Eye (tissue), 1 donor: ENCODE measurements at regions not wholly inside any gene's neighbourhood (a gene's known extent, or its start where the extent isn't known, plus 50 kb on each side); places are given as distances from the start of the nearest gene placed in this dataset.
"Not testable (repeated sequence)": the region's sequence is repeated elsewhere in the genome, so short reads cannot be mapped to it uniquely, and the experiment has no call there.

ENCODE experiments used
- DNase-seq: peaks from one replicate; pipeline ENCODE4 v3.0.0-alpha.2; 2015

DNA sequence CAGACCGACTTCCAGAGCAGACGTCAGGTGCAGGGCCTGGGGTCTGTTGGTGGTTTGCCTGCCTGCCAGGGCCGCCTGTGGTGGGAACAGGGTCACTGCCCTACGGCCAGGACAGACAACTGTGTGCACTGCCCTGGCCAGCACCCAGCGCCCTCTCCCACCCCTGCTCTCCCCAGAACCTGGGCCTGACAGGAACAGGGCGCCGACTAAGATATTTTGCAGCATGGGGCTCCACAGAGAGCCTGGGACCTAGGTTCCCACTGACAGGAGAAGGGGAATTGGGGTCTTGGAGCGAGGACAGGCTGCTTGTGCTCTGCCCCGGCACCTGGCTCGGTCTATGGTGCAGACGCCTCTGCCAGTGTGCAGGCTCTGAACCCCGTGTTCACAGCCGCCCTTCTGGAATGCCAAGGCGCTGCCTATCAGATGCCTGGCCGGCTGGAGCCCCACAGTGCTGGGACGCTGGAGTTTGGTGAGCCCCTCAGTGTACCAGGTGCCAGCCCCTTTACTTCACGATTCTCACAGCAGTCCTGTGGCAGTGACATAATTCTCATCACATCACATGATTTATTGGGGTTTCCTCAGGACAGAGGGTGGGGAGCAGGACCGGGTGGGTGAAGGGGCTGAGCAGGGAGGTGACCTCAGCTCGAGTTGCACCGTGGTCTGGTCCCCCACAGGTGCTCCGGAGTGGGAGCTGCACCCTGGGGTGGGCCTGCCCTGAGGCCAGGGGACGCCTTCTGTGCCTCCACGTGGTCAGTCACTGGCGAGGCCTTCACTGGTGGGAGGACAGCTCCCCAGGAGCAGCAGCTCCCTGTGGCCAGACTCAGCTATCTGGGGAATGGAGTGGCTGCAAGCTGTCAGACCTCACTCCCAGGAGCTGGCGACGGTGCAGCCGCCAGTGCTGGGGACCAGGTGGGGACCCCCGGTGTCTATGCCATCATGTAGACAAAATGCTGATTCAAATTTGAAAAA, 113.8 kb upstream of the LRPAP1 start:
- DNase-seq = no peak

DNA sequence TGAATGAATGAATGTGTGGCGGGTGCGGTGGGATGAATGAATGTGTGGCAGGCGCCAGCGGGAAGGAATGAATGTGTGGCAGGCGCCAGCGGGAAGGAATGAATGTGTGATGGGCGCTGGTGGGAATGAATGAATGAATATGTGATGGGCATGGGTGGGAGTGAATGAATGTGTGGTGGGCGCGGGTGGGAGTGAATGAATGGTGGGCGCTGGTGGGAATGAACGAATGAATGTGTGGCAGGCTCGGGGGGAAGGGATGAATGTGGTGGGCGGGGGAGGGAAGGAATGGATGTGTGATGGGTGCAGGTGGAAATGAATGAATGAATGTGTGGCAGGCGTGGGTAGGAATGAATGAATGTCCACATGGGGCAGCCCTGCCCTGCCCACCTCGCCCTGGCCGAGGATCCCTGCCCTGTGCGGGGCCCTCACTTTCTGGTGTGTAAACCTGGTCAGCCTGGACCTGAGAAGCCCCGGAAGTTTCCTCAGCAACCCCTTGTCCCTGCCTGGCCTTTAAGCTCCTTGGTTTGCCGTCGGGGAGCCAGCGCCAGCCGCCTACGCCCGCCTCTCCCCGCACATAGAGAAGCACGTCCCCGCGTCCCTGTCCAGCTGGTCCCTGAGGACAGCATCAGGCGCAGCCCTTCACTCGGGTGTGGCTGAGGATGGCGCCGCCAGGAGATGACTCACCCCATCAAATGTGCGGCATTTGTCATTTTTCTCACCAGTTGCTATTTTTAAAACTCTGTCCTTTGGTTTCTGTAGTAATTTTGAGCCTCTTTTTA, 112.8 kb upstream of the LRPAP1 start:
- no peak for DNase-seq

DNA sequence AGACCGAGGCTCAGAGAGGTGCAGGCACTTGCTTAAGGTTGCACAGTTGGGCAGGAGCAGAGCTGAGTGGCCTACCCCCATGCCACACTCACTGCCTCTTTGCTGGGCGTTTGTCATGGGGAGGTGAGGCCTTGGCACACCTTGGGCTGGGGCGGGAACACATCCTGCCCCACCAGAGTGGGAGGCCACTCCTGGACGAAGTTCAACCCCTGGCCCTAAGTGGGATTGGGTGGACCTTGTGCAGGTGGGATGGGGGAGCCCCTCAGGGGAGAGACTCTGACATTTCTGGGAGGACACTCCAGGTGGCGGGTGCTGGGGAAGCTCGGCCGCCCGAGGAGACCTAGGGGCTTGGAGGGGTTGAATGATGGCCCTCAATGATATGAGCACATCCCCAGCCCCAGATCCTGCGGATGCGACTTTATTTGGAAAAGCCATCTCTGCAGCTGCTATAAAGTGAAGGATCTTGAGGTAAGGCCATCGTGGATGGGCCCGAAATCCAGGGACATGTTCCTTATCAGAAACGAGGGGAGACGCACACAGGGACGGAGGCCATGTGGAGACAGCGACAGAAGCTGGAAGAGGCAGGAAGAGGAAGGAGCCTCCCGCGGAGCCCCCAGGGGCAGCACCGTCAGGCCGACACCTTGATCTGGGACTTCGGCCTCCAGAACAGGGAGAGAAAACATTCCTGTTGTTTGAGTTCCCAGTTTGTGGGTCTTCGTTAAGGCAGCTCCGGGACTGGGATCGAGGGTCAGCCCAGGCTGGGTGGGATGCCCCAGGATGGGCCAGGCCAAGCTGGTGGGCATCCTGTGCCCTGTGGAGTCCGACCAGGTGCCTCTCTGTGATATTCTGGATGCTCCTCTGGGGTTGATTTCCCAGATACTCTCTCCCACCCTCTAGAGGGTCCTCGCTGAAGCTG, 111.6 kb upstream of the LRPAP1 start:
- DNase-seq = no peak

DNA sequence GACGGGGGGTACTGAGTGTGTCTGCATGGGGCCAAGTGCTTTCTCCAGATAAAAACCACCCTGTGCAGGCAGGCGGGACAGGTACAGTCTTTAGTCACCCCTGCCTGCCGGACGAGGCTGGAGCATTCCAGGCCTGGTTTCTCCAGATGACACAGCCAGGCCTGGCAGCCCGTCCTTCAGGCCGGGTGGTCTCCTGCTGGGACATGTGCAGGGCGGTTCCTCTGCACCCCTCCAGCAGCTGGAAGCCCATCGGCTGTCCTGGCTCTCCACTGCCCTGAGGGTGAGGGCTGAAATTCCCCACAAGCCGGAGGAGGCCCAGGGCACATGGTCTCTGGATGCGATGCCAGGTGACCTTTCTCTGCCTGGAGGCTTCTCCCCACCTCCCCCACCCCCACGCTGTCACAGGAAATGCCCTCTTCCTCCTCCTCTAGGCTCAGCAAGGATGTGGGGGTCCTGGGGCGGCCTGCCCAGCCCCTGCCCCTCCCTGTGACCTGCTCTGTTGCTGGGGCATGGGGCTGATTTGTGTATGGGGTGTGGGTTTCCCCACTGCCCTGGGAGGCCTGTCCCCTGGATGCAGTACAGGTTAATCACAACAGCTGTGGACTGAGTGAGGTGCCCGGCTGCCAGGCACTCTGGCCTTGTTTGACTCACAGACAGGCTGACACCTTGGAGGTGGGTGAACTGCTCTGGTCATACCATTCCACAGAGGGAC, 110.7 kb upstream of the LRPAP1 start:
- no peak for DNase-seq

DNA sequence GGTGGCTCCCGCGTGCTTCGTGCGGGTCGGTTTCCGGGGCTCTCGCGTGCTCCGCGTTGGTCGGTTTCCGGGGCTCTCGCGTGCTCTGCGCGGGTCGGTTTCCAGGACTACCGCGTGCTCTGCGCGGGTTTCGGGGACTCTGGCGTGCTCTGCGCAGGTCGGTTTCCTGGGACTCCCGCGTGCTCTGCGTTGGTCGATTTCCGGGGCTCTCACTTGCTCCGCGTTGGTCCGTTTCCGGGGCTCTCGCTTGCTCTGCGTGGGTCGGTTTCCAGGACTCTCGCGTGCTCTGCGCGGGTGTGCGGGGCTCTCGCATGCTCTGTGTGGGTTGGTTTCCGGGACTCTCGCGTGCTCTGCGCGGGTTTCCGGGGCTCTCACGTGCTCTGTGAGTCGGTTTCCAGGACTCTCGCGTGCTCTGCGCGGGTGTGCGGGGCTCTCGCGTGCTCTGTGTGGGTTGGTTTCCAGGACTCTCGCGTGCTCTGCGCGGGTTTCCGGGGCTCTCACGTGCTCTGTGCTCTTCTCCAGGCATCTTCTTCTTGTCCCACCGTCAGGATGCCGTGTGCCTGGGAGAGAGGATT, 109.9 kb upstream of the LRPAP1 start:
- DNase-seq = no peak

DNA sequence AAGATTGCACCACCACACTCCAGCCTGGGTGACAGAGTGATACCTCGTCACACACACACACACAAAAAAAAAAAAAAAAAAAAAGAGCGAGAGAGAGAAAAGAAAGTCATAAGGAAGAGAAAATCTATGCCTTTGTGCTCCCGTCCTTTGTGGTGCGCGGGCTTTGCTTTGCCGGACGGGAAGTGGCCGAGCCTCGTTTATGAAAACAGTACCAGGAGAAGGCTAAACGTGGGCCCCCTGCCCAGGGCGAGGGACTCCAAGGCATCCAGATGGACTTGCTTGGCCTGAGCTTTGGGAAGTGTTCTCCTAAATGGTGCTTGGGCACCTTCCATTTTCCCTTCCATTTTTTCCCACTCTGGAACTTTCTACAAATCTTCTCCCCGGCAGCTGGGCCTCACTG, 109.3 kb upstream of the LRPAP1 start:
- DNase-seq = no peak

DNA sequence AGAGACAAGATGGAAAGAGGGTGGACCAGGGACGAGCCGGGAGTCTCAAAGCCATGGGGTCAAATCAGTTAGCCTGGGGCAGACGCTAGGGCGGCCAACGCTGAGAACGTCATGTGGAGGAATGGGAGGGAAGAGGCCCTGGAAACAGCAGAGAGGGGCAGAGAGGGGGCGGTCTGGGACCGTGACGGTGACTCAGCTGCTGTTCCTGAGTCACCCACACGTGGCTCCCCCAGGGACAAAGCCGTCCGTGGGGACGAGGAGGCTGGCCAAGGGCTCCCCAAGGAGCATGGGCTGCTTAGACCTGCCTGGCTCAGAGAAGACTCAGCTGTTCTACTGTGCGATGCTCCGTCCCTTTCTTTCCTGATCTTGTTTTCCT, 108.4 kb upstream of the LRPAP1 start:
- DNase-seq = no peak

DNA sequence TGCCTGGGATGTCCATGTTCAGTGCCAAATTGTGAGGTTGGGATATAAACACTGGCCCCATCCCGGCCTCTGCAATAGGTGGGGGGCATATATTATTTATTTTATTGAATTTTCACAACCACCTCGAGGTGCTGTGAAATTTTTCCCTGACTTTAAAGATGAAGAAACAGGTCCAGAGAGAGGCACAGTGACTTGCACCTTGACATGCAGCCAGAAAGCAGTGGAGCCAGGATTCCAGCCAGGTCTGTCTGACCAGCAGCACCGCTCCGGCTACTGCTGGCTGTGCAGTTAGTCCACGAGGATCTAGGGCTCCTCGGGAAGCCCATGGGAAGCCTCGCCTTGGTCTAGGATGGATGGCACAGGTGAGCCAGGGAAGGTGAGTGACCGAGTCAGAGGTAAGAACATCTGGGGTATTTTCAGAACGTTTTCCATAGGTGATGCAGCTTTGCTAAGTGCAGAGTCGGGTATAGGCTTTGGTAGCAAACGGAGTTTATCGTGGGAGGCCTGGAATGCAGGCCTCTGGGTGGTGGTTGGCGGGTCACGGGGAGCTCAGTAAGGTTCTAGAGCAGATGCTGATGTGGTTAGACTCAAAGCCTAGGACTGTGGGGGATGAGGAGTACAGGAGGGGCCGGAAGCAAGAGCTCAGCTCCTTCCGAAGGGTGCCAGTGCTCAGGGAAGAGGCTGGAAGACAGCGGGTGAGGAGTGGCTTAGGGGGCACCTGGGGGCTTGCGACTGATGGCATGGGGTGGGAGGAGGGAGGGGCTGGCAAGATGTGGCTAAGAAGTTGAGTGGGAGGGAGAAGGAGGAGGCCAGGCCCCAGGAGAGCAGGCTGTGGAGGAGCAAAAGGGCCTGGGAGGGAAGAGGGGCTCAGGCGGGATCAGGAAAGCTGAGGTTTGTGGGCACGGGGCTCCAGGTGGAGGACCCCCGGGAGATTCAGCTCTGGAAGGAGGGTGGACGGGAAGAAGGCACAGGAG, 107.7 kb upstream of the LRPAP1 start:
- no peak for DNase-seq

DNA sequence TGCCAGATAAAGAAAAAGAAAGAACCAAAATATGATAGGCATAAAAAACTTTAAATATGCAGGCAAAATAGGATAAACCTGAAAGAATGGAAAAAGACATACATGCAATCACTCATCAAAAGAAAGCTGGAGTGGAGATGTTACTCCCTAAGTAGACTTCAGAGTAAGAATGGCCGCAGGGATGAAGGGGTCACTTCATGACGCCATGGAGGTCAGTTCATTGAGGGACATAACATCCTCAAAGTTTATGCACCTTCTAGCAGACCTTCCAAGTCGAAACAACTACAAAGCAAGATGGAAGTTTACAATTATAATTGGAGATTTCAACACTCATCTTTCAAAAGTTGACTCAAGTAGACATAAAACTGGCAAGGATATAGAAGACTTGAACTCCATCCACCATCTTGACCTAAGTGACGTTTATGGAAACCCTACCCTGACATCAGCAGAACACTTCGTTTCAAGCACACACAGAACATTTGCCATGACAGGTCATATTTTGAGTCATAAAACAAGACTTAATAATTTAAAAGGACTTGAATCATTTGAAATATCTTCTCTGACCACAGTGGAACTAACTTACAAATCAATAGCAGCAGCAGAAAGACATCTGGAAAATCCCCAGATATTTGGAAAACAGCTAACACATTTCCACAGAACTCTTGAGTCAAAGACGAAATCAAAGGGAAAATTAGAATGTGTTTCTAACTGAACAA, 106.0 kb upstream of the LRPAP1 start:
- DNase-seq = no peak

DNA sequence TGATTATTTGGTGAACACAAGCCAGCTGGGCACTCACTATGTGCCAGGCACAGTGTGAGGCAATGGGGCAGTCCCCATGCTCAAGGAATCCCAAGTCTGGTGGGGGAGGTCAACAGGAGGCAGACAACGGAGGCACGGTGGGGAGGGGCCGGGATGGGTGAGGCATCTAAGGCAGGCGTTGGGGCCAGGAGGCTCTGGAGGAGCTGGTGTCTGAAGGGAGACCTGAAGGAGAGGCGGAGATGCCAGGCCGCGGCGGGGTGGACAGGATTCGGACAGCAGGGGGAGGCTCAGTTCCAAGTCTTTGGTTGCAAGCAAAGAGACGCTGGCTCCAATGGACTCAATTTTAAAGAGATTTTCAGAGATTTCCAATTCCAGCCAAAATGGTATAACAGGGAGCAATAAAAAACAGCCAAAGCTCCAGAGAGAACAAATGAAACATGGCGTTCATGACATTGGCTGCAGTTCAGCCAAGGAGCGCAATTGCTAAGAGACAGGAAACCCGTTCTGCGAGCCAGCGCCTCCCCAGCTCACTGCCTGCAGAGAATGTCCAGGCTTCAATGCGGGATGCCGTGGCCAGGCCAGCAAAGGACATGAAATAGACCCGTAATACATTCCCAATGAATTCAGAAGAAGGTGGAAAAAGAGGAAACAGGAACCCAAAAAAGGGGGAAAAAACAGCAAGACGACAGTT, 105.2 kb upstream of the LRPAP1 start:
- no peak for DNase-seq

DNA sequence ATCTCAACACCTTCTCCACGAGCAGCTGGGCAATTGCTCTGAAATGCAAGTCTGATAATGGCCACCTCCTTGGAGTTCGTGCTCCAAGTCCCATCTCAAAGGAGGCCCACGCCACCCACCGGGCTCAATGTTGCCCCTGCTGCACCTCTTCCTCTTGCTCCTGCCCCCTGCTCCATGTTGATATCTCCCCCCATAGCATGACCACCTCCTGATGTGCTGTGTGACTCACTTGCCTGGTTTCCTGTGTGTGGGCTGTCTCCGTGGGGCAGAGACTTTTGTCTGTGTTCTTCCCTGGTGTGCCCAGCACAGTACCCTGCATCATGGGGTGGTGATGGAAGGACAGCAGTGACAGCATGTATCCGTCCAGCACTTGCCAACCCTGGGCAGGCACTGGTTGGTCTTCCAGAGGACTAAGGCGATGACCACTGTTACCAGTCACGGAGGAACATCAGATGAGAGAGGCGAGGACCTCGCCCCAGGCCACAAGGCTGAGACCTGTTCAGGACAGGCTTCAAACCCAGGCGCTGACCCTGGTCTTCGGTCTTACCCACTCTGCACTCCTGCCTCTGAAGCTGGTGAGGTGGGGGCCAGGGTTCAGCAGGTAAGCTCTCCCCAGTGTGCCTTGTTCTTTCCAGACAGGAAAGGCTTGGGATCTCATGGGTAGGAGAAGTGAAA, 104.6 kb upstream of the LRPAP1 start:
- DNase-seq = no peak

DNA sequence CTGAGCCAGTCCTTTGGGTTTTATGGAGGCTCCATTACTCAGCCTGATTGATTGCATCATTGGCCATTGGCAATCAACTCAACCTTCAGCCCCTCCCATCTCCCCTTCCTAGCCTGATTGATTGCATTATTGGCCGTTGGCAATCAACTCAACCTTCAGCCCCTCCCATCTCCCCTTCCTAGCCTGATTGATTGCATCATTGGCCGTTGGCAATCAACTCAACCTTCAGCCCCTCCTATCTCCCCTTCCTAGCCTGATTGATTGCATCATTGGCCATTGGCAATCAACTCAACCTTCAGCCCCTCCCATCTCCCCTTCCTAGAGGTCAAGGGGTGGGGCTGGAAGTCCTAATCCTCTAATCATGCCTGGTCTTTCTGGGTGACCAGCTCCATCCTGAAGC, 103.8 kb upstream of the LRPAP1 start:
- DNase-seq = not testable (repeated sequence)

DNA sequence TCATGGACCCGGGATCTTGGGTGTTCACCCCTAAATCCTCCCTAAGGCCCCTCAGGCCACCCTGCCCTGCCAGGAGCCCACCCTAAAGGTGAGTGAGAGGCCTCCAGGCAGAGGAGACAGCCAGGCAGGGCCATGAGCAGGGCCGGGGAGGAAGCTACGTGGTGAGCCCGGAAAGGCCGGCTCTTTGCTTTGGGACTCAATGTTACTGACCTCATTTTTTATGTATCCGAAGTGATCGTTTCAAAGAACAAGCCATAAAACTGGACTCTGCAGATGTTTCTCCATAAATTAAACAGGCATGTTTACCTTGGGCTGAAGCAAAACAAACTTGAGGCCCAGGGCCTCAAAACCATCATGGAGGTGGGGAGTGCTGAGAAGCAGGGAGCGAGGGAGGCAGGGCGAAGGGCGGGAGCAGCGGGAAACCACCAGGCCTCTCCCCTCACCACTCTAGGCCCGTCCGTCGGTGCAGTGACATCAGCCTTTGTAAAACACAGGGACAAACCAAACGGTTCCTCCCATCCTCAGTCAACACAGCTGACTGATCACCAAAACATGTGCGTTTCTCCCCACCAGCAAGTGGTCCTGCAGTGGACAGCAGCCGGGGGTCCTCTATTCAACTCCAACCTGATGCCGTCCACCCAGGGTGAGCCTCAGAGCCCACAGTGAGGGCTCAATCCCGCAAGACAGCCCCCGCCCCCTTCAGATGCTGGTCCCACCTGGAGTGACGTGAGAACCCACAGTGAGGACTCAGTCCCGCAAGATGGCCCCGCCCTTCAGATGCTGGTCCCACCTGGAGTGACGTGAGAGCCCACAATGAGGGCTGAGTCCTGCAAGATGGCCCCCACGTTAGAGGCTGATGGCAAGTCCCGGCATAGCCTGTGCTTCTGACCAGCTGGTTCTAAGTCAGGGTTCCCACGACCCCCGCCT, 102.9 kb upstream of the LRPAP1 start:
- DNase-seq = no peak

DNA sequence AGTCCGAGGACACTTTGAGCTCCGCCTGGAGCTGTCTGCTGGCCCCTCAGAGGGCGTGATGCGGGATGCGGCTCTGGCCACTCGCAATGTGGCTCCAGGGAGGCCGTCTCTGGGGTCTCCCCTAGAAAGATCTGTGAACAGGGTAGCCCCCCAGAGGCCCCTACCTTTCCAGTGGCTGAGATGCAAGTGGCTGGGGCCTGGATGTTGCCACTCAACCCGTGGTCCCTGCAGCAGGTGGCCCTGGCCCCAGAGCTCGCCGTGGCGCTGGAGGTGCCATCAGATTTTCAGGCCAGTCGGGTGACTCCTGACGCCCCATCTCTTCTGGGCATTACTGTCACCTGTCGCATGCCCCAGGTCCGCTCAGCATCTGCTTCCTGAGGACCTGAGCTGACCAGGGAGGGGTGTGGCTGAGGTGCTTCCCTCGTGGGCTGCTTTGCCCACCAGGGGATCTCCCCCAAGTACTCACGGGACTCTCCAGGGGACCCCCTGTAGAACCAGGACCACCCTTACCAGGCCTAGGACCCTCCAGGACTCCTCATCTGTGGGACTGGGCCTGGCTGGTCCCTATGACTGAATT, 102.1 kb upstream of the LRPAP1 start:
- no peak for DNase-seq

DNA sequence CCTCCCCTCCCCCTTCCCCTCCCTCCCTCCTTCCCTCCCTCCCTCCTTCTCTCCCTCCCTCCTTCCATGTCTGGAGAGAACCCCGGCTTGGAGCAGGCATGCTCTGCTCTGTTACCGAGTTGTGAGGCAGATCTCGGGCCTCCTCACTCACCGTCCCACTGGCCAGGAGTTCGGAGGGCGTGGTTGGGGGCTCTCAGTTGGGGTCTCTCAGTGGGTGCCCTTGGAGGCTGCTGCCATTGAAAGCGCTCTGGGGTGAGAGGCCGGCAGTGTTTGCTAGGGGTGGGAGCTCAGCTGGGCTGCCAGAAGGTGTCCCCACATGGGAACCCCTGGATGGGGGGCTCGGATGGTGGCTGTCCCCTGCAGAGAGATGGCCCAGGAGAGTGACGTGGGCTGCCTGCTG, 101.1 kb upstream of the LRPAP1 start:
- not testable (repeated sequence) for DNase-seq

DNA sequence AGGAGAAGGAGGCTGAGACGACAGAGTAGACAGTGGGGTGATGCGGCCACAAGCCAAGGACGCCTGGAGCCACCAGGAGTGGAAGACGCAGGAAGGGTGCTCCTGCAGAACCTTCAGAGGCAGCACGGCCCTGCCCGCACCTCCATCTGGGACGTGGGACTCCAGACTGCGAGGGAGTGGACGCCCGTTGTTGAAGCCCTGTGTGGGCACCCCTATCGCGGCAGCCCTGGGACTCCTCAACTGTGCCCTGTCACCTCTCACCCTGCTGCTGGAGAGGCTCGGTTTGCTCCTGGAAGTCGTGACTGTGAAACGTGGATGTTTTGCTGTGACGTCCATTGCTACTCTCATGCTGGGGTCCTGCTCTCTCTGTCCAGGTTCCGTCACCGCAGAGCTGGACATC, 100.6 kb upstream of the LRPAP1 start:
- not testable (repeated sequence) for DNase-seq
